HFFc6 (cell line): ENCODE measurements at regions not wholly inside any gene's neighbourhood (a gene's known extent, or its start where the extent isn't known, plus 50 kb on each side); places are given as distances from the start of the nearest gene placed in this dataset.
"Not testable (repeated sequence)": the region's sequence is repeated elsewhere in the genome, so short reads cannot be mapped to it uniquely, and the experiment has no call there.

ENCODE experiments used
- DNase-seq: peaks from one replicate; pipeline ENCODE4 v3.0.0-alpha.2; 2018
- H3K27ac Mint-ChIP-seq: 2 replicates; pipeline ENCODE4 v1.8.0; 2020; ENCODE audit warnings: mild to moderate bottlenecking, mixed read lengths
- H3K27me3 Mint-ChIP-seq: 2 replicates; pipeline ENCODE4 v1.8.0; 2021; ENCODE audit warnings: mild to moderate bottlenecking, moderate library complexity, mixed read lengths; ENCODE audit not compliant: insufficient read depth
- H3K36me3 Mint-ChIP-seq: 2 replicates; pipeline ENCODE4 v1.8.0; 2021; ENCODE audit warnings: low read depth, mixed read lengths
- H3K4me1 Mint-ChIP-seq: 2 replicates; pipeline ENCODE4 v1.8.0; 2020; ENCODE audit warnings: low read depth, mixed read lengths
- H3K4me3 Mint-ChIP-seq: 2 replicates; pipeline ENCODE4 v1.8.0; 2020; ENCODE audit warnings: mild to moderate bottlenecking, moderate library complexity, mixed read lengths
- H3K9me3 Mint-ChIP-seq: 2 replicates; pipeline ENCODE4 v1.8.0; 2020; ENCODE audit warnings: mild to moderate bottlenecking, mixed read lengths
- TF ChIP-seq, protein P1 (sequence below): fragments of 200-600 bp; sonication (generic); IDR thresholded peaks from 2 replicates; pipeline ENCODE4 v1.5.0; 2021; ENCODE audit warnings: antibody characterized with exemption, mild to moderate bottlenecking

- Mint-ChIP-seq H3K27ac (no peak overlapping the region), H3K4me3 (no peak overlapping the region), H3K27me3 (no peaks in the 10 kb centered on the region), H3K36me3 (no peaks in the 10 kb centered on the region), H3K4me1 (no peaks in the 10 kb centered on the region), H3K9me3 (peaks cover 32% of the 10 kb centered on the region)
- TF ChIP-seq, protein P1, sequence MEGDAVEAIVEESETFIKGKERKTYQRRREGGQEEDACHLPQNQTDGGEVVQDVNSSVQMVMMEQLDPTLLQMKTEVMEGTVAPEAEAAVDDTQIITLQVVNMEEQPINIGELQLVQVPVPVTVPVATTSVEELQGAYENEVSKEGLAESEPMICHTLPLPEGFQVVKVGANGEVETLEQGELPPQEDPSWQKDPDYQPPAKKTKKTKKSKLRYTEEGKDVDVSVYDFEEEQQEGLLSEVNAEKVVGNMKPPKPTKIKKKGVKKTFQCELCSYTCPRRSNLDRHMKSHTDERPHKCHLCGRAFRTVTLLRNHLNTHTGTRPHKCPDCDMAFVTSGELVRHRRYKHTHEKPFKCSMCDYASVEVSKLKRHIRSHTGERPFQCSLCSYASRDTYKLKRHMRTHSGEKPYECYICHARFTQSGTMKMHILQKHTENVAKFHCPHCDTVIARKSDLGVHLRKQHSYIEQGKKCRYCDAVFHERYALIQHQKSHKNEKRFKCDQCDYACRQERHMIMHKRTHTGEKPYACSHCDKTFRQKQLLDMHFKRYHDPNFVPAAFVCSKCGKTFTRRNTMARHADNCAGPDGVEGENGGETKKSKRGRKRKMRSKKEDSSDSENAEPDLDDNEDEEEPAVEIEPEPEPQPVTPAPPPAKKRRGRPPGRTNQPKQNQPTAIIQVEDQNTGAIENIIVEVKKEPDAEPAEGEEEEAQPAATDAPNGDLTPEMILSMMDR, result no peak
- no peak for DNase-seq
Measured at GRCh38 chr18:39149211-39149806, 1583.7 kb upstream of the CELF4 start.

DNA sequence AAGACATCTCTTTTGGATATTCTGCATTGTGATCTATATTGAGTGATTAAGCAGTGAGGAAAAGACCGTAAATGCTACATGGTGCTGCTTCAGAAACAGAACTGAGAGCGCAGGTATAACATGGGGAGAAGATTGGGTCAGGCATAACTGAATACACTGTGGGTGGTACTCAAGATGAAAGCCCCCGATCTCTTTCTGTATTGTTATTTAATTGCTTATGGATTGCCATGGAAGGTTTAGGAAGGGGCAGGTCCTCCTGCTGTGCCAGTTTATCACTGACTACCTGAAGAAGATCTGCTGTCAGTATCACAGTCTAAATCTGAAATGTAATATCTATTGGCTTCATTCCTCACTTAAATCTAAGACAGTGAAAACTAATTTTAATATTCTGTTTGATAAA, 1568.7 kb upstream of the CELF4 start:
- TF ChIP-seq, protein P1, result no peak
- Mint-ChIP-seq H3K27ac (no peak overlapping the region), H3K9me3 (peaks cover 21% of the 10 kb centered on the region), H3K4me3 (no peak overlapping the region), H3K4me1 (no peaks in the 10 kb centered on the region), H3K27me3 (no peaks in the 10 kb centered on the region; the same call in 1 of the 2 replicates), H3K36me3 (no peaks in the 10 kb centered on the region)
- no peak for DNase-seq

DNA sequence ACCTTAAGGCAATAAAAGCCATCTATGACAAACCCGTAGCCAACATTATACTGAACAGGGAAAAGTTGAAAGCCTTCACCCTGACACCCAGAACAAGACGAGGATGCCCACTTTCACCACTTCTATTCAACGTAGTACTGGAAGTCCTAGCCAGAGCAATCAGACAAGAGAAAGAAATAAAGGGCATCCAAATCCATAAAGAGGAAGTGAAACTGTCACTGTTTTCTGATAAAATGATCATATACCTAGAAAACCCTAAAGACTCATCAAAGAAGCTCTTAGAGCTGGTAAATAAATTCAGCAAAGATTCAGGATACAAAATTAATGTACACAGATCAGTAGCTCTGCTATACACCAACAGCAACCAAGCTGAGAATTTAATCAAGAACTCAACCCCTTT, 1561.9 kb upstream of the CELF4 start:
- DNase-seq, H3K4me3 Mint-ChIP-seq, H3K4me1 Mint-ChIP-seq, H3K27ac Mint-ChIP-seq, H3K27me3 Mint-ChIP-seq, H3K36me3 Mint-ChIP-seq: not testable (repeated sequence)
- peaks cover 17% of the 10 kb centered on the region for H3K9me3 Mint-ChIP-seq

DNA sequence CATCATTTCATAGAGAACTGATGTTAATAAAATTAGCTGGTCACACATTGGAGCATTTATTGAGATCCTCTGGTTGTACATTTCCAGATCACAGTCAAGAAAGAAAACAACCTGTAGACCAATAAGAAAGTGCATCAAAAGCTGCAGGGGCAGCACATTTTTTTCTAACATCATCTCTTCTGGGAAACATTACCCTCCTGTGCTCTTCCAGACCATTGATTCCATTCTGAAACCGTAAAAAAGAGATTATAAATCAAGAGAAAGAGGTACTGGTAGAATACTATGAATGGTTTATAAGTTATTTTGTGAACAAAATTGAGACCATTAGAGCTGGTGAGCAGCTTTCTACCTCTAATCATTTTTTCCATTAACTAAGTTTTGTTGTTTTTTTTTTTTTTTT, 1548.2 kb upstream of the CELF4 start:
- no peak overlapping the region for H3K27ac Mint-ChIP-seq
- peaks cover 13% of the 10 kb centered on the region for H3K9me3 Mint-ChIP-seq
- H3K27me3 Mint-ChIP-seq, result no peaks in the 10 kb centered on the region
- H3K4me3 Mint-ChIP-seq, result no peak overlapping the region
- no peaks in the 10 kb centered on the region for H3K4me1 Mint-ChIP-seq
- TF ChIP-seq, protein P1, result no peak
- no peak for DNase-seq
- H3K36me3 Mint-ChIP-seq, result no peaks in the 10 kb centered on the region

- TF ChIP-seq, protein P1, result no peak
- Mint-ChIP-seq H3K36me3 (no peaks in the 10 kb centered on the region), H3K9me3 (peaks cover 3% of the 10 kb centered on the region; the same call in 1 of the 2 replicates), H3K4me3 (no peak overlapping the region), H3K27me3 (no peaks in the 10 kb centered on the region), H3K27ac (no peak overlapping the region), H3K4me1 (no peaks in the 10 kb centered on the region)
- no peak for DNase-seq
Measured at GRCh38 chr18:39105104-39105503, 1539.5 kb upstream of the CELF4 start.

DNA sequence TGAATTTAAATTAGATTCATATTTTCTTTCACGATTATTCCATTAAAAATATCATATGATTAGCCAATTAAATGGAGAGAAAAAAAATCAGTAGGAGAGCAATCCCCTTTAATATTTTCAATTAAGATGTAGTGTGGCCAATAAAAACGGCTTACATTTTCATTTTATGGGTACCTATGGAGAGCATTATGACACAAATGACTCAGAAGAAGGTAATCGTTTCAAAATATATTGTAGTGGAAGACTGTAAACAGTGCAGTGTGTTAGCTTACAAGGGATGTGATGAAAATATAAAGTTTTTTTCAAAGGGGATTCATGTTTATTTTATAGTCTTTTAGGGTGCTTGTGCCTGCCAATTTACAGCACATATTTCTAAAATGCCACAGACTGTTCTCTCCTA, 1507.4 kb upstream of the CELF4 start:
- no peaks in the 10 kb centered on the region for H3K27me3 Mint-ChIP-seq
- TF ChIP-seq, protein P1, result no peak
- no peak overlapping the region for H3K4me3 Mint-ChIP-seq
- DNase-seq, result no peak
- no peaks in the 10 kb centered on the region for H3K4me1 Mint-ChIP-seq
- peaks cover 8% of the 10 kb centered on the region for H3K9me3 Mint-ChIP-seq
- no peaks in the 10 kb centered on the region for H3K36me3 Mint-ChIP-seq
- no peak overlapping the region for H3K27ac Mint-ChIP-seq
